NCI-H510A treated with DMSO at 0.1 percent for 48 hours (cell line): ENCODE measurements at regions not wholly inside any gene's neighbourhood (a gene's known extent, or its start where the extent isn't known, plus 50 kb on each side); places are given as distances from the start of the nearest gene placed in this dataset.
"Not testable (repeated sequence)": the region's sequence is repeated elsewhere in the genome, so short reads cannot be mapped to it uniquely, and the experiment has no call there.

Source experiments
- DNase-seq: peaks from one replicate; lab custom pipeline; 2025; lab: John Stamatoyannopoulos, UW

- no peak for DNase-seq
These were observed 56.3 kb downstream of the SOX14 start for GRCh38 chr3:137820366-137820765.

GRCh38 chr3:137835096-137835495 is 71.0 kb downstream of the SOX14 start:
- DNase-seq = no peak

- DNase-seq = peak; percentile 14
These were observed 81.1 kb downstream of the SOX14 start for GRCh38 chr3:137845194-137845593.

GRCh38 chr3:137845666-137846065 is 81.6 kb downstream of the SOX14 start:
- DNase-seq = no peak

DNA sequence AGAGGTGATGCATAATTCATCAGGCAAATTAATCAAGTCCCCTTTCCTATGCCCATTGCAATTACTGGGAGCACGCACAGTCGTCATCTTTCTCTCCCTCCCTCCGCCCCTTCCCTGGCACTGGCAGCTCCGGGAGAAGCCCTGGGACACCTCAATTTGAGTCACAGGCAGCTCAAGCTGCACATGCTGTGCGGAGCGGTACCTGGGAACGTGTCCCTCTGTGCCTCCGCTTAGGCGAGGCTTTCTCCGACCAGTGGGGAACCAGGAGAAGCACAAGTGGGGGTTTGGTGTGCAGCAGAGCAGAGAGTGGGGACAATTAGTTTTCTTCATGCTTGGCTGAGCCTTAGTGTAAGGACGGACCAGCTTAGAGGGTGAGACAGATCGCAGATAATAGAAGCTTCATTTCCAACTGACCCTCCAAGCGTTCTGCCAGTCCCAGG is 88.3 kb downstream of the SOX14 start:
- DNase-seq = no peak

DNA sequence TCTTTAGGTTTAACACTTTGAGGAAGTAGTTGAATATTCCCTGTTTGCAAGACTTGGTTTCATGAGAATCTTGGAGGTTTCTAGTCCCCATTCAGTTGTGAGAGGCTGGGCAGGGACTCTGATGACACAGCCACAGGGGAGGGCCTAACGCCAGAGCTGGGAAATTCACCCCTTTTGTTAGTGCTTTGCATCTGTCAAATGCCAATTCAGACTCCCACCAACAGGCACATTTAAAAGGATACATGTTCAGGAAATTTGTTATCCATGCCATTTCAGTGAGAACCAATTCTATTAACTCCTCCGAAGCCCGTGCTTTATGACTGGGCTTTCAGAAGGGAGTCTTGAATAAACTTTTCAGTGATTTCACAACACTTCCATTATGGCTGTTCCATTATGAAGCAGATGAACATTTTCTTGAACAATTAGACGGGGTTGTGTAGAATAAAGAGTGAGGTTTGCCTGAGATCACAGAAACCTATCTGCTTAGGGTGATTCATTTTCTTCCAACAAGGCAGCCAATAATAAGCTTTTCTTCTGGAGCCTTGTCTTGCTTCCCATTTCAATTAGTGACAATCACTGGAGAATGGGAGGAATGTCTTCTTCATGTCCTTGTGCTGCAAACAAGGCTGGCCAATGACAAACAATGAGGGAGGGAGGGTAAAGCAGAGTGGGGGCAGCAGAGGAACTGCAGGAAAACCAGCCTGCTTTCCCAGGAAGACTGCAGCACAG is 90.6 kb downstream of the SOX14 start:
- no peak for DNase-seq

- no peak for DNase-seq
These were observed 101.9 kb downstream of the SOX14 start for GRCh38 chr3:137866001-137866400.

DNA sequence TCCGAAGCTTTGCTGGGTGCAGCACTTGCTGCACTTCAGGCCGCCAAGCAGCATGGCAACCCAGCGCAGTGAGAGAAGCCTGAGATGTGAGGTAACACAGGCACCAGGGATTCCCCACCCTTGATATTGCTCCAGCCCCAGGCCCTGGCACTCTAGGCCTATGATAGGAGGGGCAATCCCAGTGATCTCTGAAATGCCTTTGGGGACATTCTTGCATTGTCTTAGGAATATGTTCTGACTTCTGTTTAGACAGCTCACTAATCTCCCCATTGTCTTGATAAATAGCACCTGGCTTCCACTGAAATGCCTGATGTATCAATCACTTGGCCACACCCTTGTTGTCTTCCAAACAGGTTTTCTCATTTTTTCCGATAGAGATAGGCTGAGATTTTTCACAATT is 102.8 kb downstream of the SOX14 start:
- DNase-seq = no peak

GRCh38 chr3:137867611-137868010 is 103.5 kb downstream of the SOX14 start:
- DNase-seq = no peak

GRCh38 chr3:137869022-137869421 is 104.9 kb downstream of the SOX14 start:
- DNase-seq = no peak

DNA sequence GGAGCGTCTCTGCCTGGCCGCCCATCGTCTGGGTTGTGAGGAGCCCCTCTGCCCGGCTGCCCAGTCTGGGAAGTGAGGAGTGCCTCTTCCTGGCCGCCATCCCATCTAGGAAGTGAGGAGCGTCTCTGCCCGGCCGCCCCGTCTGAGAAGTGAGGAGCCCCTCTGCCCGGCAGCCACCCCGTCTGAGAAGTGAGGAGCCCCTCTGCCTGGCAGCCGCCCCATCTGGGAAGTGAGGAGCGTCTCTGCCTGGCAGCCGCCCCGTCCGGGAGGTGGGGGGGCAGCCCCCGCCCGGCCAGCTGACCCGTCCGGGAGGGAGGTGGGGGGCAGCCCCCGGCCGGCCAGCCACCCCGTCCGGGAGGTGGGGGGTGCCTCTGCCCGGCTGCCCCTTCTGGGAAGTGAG is 108.5 kb downstream of the SOX14 start:
- DNase-seq = not testable (repeated sequence)

DNA sequence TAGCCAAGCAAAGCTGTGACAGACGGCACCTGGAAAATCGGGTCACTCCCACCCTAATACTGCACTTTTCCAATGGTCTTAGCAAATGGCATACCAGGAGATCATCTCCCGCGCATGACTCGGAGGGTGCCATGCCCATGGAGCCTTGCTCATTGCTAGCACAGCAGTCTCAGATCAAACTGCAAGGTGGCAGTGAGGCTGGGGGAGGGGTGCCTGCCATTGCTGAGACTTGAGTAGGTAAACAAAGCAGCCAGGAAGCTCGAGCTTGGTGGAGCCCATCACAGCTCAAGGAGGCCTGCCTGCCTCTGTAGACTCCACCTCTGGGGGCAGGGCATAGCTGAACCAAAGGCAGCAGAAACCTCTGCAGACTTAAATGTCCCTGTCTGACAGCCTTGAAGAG is 113.1 kb upstream of the CLDN18 start:
- DNase-seq = not testable (repeated sequence)

DNA sequence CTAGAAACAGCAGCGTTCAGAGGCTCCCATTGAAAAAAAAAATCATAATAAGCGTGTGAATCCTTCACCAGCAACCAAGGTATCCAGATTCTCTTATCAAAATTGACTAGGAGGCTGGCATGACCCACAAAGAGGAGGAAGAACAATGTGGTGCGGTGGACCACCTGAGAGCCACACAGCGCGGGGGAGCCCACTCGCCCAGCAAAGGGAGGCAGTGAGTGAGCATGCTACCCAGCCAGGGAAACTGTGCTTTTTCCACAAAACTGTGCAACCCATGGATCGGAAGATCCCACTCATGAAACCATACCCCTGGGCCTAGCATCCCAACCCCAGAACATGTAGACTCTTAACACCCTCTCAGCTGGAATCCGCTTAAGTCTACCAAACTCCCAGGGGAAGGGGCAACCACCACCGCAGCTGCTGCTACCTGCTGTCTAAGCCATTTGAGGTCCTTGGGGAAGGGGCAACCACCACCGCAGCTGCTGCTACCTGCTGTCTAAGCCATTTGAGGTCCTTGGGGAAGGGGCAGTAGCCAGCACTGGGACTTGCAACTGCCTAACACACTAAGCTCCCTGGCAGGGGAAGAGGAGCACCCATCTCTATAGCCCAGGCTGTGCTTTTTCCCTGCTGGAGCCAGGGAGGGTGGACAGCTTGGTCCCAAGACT is 102.8 kb upstream of the CLDN18 start:
- DNase-seq = no peak

DNA sequence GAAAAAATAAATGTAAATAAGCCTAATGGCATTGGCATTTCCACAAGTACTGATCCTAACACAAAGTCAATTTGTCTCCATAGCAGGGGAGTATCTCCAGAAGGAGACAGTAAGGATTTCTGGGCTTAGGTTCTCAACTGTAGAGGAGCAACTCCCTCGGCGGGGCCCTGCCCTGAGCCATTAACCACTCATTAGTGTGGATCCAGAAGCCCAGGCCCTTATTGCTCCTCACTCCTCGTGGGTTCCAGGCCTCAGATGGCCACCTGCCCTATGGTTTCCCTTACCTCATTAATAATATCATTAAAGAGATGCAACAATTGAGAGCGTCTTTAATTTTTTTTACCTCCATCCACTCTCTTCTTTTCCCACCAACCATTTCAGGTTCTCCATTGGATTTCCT is 85.3 kb upstream of the CLDN18 start:
- DNase-seq = no peak

DNA sequence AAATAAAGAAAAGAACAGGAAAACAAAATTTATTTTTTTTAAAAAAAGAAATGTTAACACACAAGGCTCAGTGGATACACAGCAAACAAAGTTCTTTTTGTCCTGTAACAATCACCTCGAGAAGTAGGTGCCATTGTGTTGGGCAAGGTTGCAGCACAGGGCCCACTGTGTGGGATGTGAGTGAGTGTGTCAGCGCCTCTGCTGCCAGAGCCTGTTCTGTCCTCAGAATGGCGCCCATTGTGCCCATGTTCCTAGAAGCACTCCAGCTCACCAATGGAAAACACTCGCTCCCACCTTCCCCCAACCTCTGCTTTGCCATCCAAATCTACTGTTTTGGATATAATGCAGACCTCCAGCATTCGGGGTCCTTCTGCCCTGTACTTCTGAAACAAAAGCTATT is 84.9 kb upstream of the CLDN18 start:
- no peak for DNase-seq

DNA sequence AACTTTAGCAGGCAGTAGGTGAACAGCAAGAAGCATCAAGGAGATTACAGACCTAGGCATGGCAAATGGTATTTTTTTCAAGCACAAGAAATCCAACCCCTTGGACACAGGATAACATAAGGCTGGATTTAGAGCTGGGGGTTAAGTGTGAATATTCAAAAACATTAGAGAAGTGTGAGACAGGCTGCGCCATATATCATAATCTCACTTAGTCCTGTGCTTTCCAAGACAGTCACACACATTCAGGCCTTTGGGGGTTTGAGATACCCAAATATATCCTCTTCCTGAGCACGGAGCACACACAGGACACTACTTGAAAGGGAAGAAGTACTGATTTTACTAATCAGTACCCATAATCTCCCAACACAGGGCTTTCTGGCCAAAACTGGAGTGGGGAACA is 83.0 kb upstream of the CLDN18 start:
- no peak for DNase-seq

GRCh38 chr3:137930976-137931375 is 79.0 kb upstream of the CLDN18 start:
- DNase-seq = no peak

DNA sequence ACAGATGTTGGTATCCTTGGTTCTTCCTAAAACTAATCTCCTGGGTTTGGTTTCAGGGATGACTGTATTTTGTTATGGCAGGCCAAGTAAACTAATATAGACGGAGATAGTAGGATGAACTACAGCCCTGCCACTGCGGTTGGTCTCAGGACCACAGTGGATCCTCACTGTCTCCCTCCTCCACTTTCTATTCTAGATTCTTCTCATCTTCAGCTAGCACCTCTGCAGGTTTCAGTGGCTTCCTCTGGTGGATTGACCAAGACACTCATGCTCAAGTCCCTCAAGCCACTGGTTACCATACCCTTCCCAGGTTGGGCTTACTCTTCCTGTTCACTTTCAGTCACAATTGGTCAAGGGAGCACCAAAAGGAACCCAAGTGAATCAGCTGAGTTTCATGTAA is 71.1 kb upstream of the CLDN18 start:
- no peak for DNase-seq

DNA sequence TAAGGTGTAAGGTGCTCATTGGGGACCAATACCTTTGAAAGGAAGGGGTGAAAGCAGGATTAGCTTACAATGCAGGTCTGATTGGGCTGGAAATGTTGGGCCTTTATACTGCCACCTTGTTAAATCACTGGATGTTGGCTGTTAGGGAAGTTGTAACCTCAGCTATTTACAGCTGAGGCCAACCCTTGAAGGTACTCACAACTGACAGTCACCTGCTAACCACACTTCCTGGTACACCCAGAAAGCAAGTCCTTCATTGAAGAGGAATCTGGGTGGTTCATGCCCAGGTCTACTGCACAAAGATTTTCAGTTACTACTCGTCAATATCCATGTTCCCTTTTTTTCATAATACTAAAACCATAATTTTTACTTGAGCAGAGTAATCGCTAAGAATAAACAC is 65.4 kb upstream of the CLDN18 start:
- DNase-seq = no peak

DNA sequence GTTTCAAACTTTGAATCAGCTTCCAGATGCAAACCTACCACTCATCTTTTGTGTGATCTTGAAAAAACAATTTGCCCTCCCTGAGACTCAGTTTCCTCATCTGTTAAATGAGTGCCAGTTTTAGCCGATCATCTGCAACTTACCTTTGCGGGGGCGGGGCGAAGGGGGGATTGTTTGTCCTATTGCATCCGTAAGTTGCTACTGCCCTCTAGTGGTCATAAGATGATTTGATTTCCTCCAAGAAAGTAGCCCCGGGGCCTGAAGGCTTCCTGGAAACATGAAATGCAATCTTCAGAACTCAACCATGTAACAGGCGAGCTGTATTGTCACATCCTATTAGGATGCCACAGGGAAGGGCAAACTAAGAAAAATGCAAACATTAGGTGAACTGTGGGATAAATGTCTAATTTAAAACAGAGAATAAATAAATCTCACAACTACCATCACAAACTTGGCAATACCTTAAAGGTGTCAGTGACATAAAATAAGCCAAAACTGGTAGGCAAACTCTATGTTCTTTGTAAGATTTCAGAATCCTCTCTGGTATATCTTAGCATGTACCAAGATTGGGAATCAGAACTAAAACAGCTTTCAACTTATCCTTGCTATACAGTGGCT is 63.5 kb upstream of the CLDN18 start:
- peak; percentile 32 for DNase-seq

- no peak for DNase-seq
These were observed 62.8 kb upstream of the CLDN18 start for GRCh38 chr3:137947117-137947516.

- DNase-seq = no peak
These were observed 61.4 kb upstream of the CLDN18 start for GRCh38 chr3:137948400-137949072.

DNA sequence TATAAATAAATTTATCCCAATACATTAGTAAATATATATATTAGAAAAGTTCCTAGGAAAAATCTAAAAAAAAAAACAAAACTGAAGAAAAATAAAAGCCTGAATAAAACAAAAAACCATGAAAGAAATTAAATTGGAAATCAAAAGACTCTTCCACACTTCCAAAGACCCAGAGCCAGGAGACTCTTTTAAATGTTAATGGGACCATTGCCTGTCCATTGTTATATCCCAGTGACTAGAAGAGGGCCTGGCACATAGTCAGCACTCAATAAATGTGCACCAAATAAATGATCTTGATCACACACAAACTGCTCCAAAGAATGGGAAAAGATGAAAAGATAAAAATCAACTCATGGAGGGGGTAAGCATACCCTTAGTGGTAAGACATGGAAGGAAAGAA is 51.3 kb upstream of the CLDN18 start:
- no peak for DNase-seq
